ENCODE measurements at regions not wholly inside any gene's neighbourhood (a gene's known extent, or its start where the extent isn't known, plus 50 kb on each side); places are given as distances from the start of the nearest gene placed in this dataset.

DNA sequence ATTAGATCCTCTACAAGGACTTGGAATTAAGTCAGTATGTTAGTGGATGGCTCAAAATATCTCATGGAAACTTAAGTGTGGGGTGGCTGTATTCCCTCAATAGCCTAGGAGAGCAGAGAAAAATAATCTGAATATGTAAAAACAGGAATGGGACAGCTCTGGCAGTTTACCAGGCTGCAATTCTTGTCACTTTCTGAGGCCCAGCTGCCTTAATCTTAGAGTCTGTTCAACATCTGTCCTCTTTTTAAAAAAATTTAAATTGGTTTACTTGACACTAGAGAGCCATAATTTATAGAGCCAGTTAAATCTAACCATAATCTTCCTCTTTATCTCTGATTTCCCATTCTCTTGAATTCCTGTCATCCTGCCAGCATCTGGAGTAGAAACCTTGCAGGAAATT lies 109.2 kb upstream of the CXCL13 start:
- TF ChIP-seq, protein P1, sequence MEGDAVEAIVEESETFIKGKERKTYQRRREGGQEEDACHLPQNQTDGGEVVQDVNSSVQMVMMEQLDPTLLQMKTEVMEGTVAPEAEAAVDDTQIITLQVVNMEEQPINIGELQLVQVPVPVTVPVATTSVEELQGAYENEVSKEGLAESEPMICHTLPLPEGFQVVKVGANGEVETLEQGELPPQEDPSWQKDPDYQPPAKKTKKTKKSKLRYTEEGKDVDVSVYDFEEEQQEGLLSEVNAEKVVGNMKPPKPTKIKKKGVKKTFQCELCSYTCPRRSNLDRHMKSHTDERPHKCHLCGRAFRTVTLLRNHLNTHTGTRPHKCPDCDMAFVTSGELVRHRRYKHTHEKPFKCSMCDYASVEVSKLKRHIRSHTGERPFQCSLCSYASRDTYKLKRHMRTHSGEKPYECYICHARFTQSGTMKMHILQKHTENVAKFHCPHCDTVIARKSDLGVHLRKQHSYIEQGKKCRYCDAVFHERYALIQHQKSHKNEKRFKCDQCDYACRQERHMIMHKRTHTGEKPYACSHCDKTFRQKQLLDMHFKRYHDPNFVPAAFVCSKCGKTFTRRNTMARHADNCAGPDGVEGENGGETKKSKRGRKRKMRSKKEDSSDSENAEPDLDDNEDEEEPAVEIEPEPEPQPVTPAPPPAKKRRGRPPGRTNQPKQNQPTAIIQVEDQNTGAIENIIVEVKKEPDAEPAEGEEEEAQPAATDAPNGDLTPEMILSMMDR (IDR thresholded peaks at IDR 0.05; ENCODE audit: borderline replicate concordance, insufficient read depth, low read depth, low read length): no peak

DNA sequence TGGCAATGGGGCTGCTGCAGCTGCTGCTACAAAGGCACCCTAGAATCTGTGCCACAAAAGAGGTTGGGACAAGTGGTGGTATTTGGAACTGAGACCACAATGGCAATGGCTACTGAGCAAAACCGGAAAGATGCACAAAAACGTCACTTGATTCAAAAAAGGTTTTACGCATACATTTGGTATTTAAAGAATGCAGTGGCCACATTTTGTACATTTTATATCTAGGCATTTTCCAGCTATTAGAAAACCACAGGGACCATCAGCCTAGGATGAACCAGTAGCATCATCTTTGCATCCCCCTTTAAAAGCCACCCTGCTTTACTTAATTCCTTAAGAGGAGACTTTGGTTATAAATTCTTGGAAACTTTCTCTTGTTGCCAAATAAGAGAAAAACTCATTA lies 104.8 kb upstream of the CXCL13 start:
- TF ChIP-seq, protein P1 (IDR thresholded peaks at IDR 0.05; ENCODE audit: borderline replicate concordance, insufficient read depth, low read depth, low read length): no peak
- no peak overlapping the region for H3K4me3 ChIP-seq (ENCODE audit: low read depth, low read length)

More for the DNA sequence above, 109.2 kb upstream of the CXCL13 start:
- H3K4me3 ChIP-seq (ENCODE audit: low read depth, low read length): no peak overlapping the region

- TF ChIP-seq, protein P1 (IDR thresholded peaks at IDR 0.05; ENCODE audit: borderline replicate concordance, insufficient read depth, low read depth, low read length): no peak
- H3K4me3 ChIP-seq (ENCODE audit: low read depth, low read length): no peak overlapping the region
Measured at GRCh38 chr4:77501240-77501639, 104.4 kb upstream of the CXCL13 start.

GRCh38 chr4:77501851-77502250 lies 103.8 kb upstream of the CXCL13 start:
- no peak overlapping the region for H3K4me3 ChIP-seq (ENCODE audit: low read depth, low read length)

GRCh38 chr4:77504407-77504806 lies 101.2 kb upstream of the CXCL13 start:
- H3K4me3 ChIP-seq (ENCODE audit: low read depth, low read length): no peak overlapping the region
- TF ChIP-seq, protein P1 (IDR thresholded peaks at IDR 0.05; ENCODE audit: borderline replicate concordance, insufficient read depth, low read depth, low read length): no peak

More at GRCh38 chr4:77501851-77502250, 103.8 kb upstream of the CXCL13 start:
- TF ChIP-seq, protein P1 (IDR thresholded peaks at IDR 0.05; ENCODE audit: borderline replicate concordance, insufficient read depth, low read depth, low read length): no peak

- no peak overlapping the region for H3K4me3 ChIP-seq (ENCODE audit: low read depth, low read length)
Measured at GRCh38 chr4:77505275-77505957, 100.2 kb upstream of the CXCL13 start.

GRCh38 chr4:77505958-77506319 lies 99.7 kb upstream of the CXCL13 start:
- TF ChIP-seq, protein P1 (IDR thresholded peaks at IDR 0.05; ENCODE audit: borderline replicate concordance, insufficient read depth, low read depth, low read length): no peak
- H3K4me3 ChIP-seq (ENCODE audit: low read depth, low read length): no peak overlapping the region

More at GRCh38 chr4:77505275-77505957, 100.2 kb upstream of the CXCL13 start:
- TF ChIP-seq, protein P1 (IDR thresholded peaks at IDR 0.05; ENCODE audit: borderline replicate concordance, insufficient read depth, low read depth, low read length): no peak
